GM23338 (cell line): ENCODE measurements at regions not wholly inside any gene's neighbourhood (a gene's known extent, or its start where the extent isn't known, plus 50 kb on each side); places are given as distances from the start of the nearest gene placed in this dataset.

Source experiments
- CTCF ChIP-seq, 2 experiments: fragments of 200-600 bp in 1 of 2; sonication (generic) in 1 of 2; conservative IDR thresholded peaks; 2 replicates each; pipeline versions ENCODE4 v1.5.1 to v1.6.1; 2016 to 2017; ENCODE audit warnings: antibody characterized with exemption in 2 of 2, low read depth in 2 of 2, mild to moderate bottlenecking in 2 of 2, moderate library complexity in 1 of 2
- EZH2 ChIP-seq: fragments of 200-600 bp; sonication (generic); IDR thresholded peaks from one replicate; pipeline ENCODE4 v1.8.0; 2017; ENCODE audit warnings: antibody characterized with exemption, mild to moderate bottlenecking, low read depth; ENCODE audit not compliant: unreplicated experiment
- NANOG ChIP-seq: IDR thresholded peaks from 2 replicates; pipeline ENCODE4 v1.6.1; 2016; ENCODE audit warnings: antibody characterized with exemption, borderline replicate concordance
- POLR2AphosphoS5 ChIP-seq: IDR thresholded peaks from 2 replicates; pipeline ENCODE4 v1.6.1; 2016; ENCODE audit warnings: antibody characterized with exemption, low read depth

GRCh38 chr15:61777689-61778088 is 282.6 kb downstream of the VPS13C start:
- TF ChIP-seq EZH2 = no peak
- no peak for TF ChIP-seq POLR2AphosphoS5
- TF ChIP-seq NANOG = no peak
- TF ChIP-seq CTCF (conservative IDR thresholded peaks at IDR 0.05; ENCODE audit: low read depth in 2 of 2) = no peak
